Activated T-helper 2 cell treated with anti-CD3 and anti-CD28 coated beads, Interferon-gamma antibody, Interleukin-2, Interleukin-4, amounts not matched to agents 10 μg/mL and 5 μg/mL and 100 μg/mL, durations not matched to agents 14 hours and 24 hours and 36 hours (primary cell): ENCODE measurements at regions not wholly inside any gene's neighbourhood (a gene's known extent, or its start where the extent isn't known, plus 50 kb on each side); places are given as distances from the start of the nearest gene placed in this dataset.

Source experiments
- DNase-seq: peaks from one replicate; pipeline ENCODE4 v3.0.0; 2021; ENCODE audit warnings: low spot score
- H3K27ac Mint-ChIP-seq: one replicate; pipeline ENCODE4 v1.8.0; 2021; ENCODE audit warnings: mixed read lengths
- H3K27me3 Mint-ChIP-seq: one replicate; pipeline ENCODE4 v1.8.0; 2021; ENCODE audit warnings: low read depth, mixed read lengths
- H3K36me3 Mint-ChIP-seq: one replicate; pipeline ENCODE4 v1.8.0; 2021; ENCODE audit warnings: low read depth, mixed read lengths
- H3K4me1 Mint-ChIP-seq: one replicate; pipeline ENCODE4 v1.8.0; 2021; ENCODE audit warnings: low read depth, mixed read lengths
- H3K4me3 Mint-ChIP-seq: one replicate; pipeline ENCODE4 v1.8.0; 2021; ENCODE audit warnings: low read depth, mild to moderate bottlenecking, moderate library complexity, mixed read lengths
- H3K9me3 Mint-ChIP-seq: one replicate; pipeline ENCODE4 v1.8.0; 2021; ENCODE audit warnings: mixed read lengths
- intact Hi-C: fragments of 100-400 bp; cut with micrococcal nuclease; formaldehyde crosslinking; loops from one replicate; pipeline ENCODE4 v1.15.1; 2023

- no peaks in the 10 kb centered on the region for H3K36me3 Mint-ChIP-seq
- intact Hi-C loops, result no loop called here
- H3K4me1 Mint-ChIP-seq, result peaks cover 1% of the 10 kb centered on the region
- no peak overlapping the region for H3K27ac Mint-ChIP-seq
- DNase-seq, result no peak
- H3K9me3 Mint-ChIP-seq, result no peaks in the 10 kb centered on the region
- H3K4me3 Mint-ChIP-seq, result no peak overlapping the region
- peaks cover under 1% of the 10 kb centered on the region for H3K27me3 Mint-ChIP-seq
These were observed 226.3 kb upstream of the ZNF32 start for GRCh38 chr10:43874984-43875383.

- Mint-ChIP-seq H3K9me3 (no peaks in the 10 kb centered on the region), H3K27ac (no peak overlapping the region), H3K27me3 (no peaks in the 10 kb centered on the region), H3K36me3 (no peaks in the 10 kb centered on the region), H3K4me3 (no peak overlapping the region), H3K4me1 (peaks cover 1% of the 10 kb centered on the region)
- DNase-seq, result no peak
- intact Hi-C loops, result no loop called here
These were observed 225.0 kb upstream of the ZNF32 start for GRCh38 chr10:43873717-43874116.

GRCh38 chr10:43872644-43873043 lies 224.0 kb upstream of the ZNF32 start:
- H3K27ac Mint-ChIP-seq, result no peak overlapping the region
- H3K36me3 Mint-ChIP-seq, result no peaks in the 10 kb centered on the region
- H3K27me3 Mint-ChIP-seq, result no peaks in the 10 kb centered on the region
- H3K9me3 Mint-ChIP-seq, result no peaks in the 10 kb centered on the region
- no peak for DNase-seq
- no peaks in the 10 kb centered on the region for H3K4me1 Mint-ChIP-seq
- H3K4me3 Mint-ChIP-seq, result no peak overlapping the region
- intact Hi-C loops, result no loop called here

- DNase-seq, result no peak
- Mint-ChIP-seq H3K27me3 (no peaks in the 10 kb centered on the region), H3K27ac (no peak overlapping the region), H3K9me3 (no peaks in the 10 kb centered on the region), H3K4me1 (no peaks in the 10 kb centered on the region), H3K36me3 (no peaks in the 10 kb centered on the region), H3K4me3 (no peak overlapping the region)
- intact Hi-C loops, result no loop called here
These were observed 222.9 kb upstream of the ZNF32 start for GRCh38 chr10:43871545-43871944.

GRCh38 chr10:43870968-43871439 lies 222.3 kb upstream of the ZNF32 start:
- peaks cover 3% of the 10 kb centered on the region for H3K27me3 Mint-ChIP-seq
- H3K4me1 Mint-ChIP-seq, result no peaks in the 10 kb centered on the region
- no peaks in the 10 kb centered on the region for H3K9me3 Mint-ChIP-seq

GRCh38 chr10:43869669-43870322 lies 221.1 kb upstream of the ZNF32 start:
- Mint-ChIP-seq H3K36me3 (no peaks in the 10 kb centered on the region), H3K9me3 (no peaks in the 10 kb centered on the region), H3K27me3 (peaks cover 4% of the 10 kb centered on the region), H3K4me1 (no peaks in the 10 kb centered on the region), H3K27ac (no peak overlapping the region), H3K4me3 (no peak overlapping the region)
- intact Hi-C loops, result no loop called here
- no peak for DNase-seq

More at GRCh38 chr10:43870968-43871439, 222.3 kb upstream of the ZNF32 start:
- Mint-ChIP-seq H3K36me3 (no peaks in the 10 kb centered on the region), H3K27ac (no peak overlapping the region), H3K4me3 (no peak overlapping the region)
- no peak for DNase-seq
- intact Hi-C loops, result no loop called here

- H3K4me3 Mint-ChIP-seq, result no peak overlapping the region
- no peak overlapping the region for H3K27ac Mint-ChIP-seq
- peaks cover 4% of the 10 kb centered on the region for H3K27me3 Mint-ChIP-seq
- no peak for DNase-seq
- H3K4me1 Mint-ChIP-seq, result no peaks in the 10 kb centered on the region
- no peaks in the 10 kb centered on the region for H3K9me3 Mint-ChIP-seq
- no peaks in the 10 kb centered on the region for H3K36me3 Mint-ChIP-seq
- intact Hi-C loops, result no loop called here
These were observed 220.3 kb upstream of the ZNF32 start for GRCh38 chr10:43868952-43869351.

- intact Hi-C loops, result no loop called here
- DNase-seq, result no peak
- Mint-ChIP-seq H3K4me3 (no peak overlapping the region), H3K4me1 (no peaks in the 10 kb centered on the region), H3K9me3 (no peaks in the 10 kb centered on the region), H3K27ac (no peak overlapping the region), H3K27me3 (peaks cover 4% of the 10 kb centered on the region), H3K36me3 (no peaks in the 10 kb centered on the region)
These were observed 219.2 kb upstream of the ZNF32 start for GRCh38 chr10:43867667-43868565.

- H3K4me3 Mint-ChIP-seq, result no peak overlapping the region
- H3K36me3 Mint-ChIP-seq, result no peaks in the 10 kb centered on the region
- DNase-seq, result no peak
- H3K27me3 Mint-ChIP-seq, result peaks cover 4% of the 10 kb centered on the region
- H3K9me3 Mint-ChIP-seq, result no peaks in the 10 kb centered on the region
- intact Hi-C loops, result no loop called here
- no peak overlapping the region for H3K27ac Mint-ChIP-seq
- H3K4me1 Mint-ChIP-seq, result peaks cover 4% of the 10 kb centered on the region
These were observed 218.4 kb upstream of the ZNF32 start for GRCh38 chr10:43867113-43867512.

GRCh38 chr10:43866712-43867111 lies 218.0 kb upstream of the ZNF32 start:
- intact Hi-C loops, result no loop called here
- Mint-ChIP-seq H3K4me1 (peaks cover 6% of the 10 kb centered on the region), H3K27ac (no peak overlapping the region), H3K36me3 (no peaks in the 10 kb centered on the region), H3K27me3 (peaks cover 4% of the 10 kb centered on the region), H3K9me3 (no peaks in the 10 kb centered on the region), H3K4me3 (no peak overlapping the region)
- no peak for DNase-seq

- intact Hi-C loops, result no loop called here
- no peak overlapping the region for H3K4me3 Mint-ChIP-seq
- H3K4me1 Mint-ChIP-seq, result peaks cover 6% of the 10 kb centered on the region
- no peaks in the 10 kb centered on the region for H3K36me3 Mint-ChIP-seq
- peaks cover 4% of the 10 kb centered on the region for H3K27me3 Mint-ChIP-seq
- H3K27ac Mint-ChIP-seq, result no peak overlapping the region
- H3K9me3 Mint-ChIP-seq, result no peaks in the 10 kb centered on the region
- no peak for DNase-seq
These were observed 216.8 kb upstream of the ZNF32 start for GRCh38 chr10:43865265-43866135.

- Mint-ChIP-seq H3K36me3 (no peaks in the 10 kb centered on the region), H3K27ac (no peak overlapping the region)
- DNase-seq, result no peak
These were observed 216.0 kb upstream of the ZNF32 start for GRCh38 chr10:43864656-43865055.

More at GRCh38 chr10:43864656-43865055, 216.0 kb upstream of the ZNF32 start:
- Mint-ChIP-seq H3K9me3 (no peaks in the 10 kb centered on the region), H3K4me1 (peaks cover 6% of the 10 kb centered on the region), H3K27me3 (peaks cover 4% of the 10 kb centered on the region), H3K4me3 (no peak overlapping the region)
- intact Hi-C loops, result no loop called here
